Stimulated activated naive B cell treated with anti-CD40 and anti-IgM and Interleukin-4, amounts not matched to agents 10 μg/mL and 1 μg/mL and 100 μg/mL, for 72 hours (primary cell): ENCODE measurements at regions not wholly inside any gene's neighbourhood (a gene's known extent, or its start where the extent isn't known, plus 50 kb on each side); places are given as distances from the start of the nearest gene placed in this dataset.

ENCODE experiments used
- ATAC-seq, 2 donors: fragments of 150-1000 bp; cut with Tn5 transposase; replicated peaks; 2 replicates each; pipeline ENCODE4 v1.10.0; 2021; ENCODE audit warnings: moderate library complexity in 1 of 2
- DNase-seq: peaks from one replicate; pipeline ENCODE4 v3.0.0; 2021
- H3K27ac Mint-ChIP-seq: one replicate; pipeline ENCODE4 v1.8.0; 2022; ENCODE audit warnings: mild to moderate bottlenecking, mixed read lengths
- H3K27me3 Mint-ChIP-seq, 2 donors: one replicate each; pipeline ENCODE4 v1.8.0; 2022; ENCODE audit warnings: mixed read lengths in 2 of 2
- H3K36me3 Mint-ChIP-seq, 2 donors: one replicate each; pipeline ENCODE4 v1.8.0; 2022; ENCODE audit warnings: mixed read lengths in 2 of 2, mild to moderate bottlenecking in 1 of 2
- H3K4me1 Mint-ChIP-seq, 2 donors: one replicate each; pipeline ENCODE4 v1.8.0; 2022; ENCODE audit warnings: mixed read lengths in 2 of 2, mild to moderate bottlenecking in 1 of 2
- H3K4me3 Mint-ChIP-seq, 2 donors: one replicate each; pipeline ENCODE4 v1.8.0; 2022; ENCODE audit warnings: mild to moderate bottlenecking in 2 of 2, mixed read lengths in 2 of 2, moderate library complexity in 1 of 2
- H3K9me3 Mint-ChIP-seq, 2 donors: one replicate each; pipeline ENCODE4 v1.8.0; 2022; ENCODE audit warnings: mixed read lengths in 2 of 2, mild to moderate bottlenecking in 1 of 2

DNA sequence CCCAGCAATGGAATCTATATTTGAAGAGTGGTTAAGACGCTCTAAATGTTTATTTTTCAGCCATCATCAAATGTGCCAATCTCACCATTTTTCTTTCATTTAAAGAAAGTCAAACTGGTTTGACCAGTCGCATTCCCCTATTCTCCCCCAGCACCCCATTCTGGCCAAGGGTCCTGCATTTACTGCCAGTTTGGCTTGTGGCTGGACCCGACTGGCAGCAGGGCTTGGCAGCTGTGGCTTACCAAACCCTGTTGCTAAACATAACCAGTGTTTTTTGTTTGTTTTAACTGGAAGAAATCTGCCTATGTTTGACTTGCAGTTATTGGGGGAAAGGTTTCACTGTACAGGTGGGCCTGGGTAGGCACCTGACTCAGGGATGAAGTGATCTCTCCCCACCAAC, 116.3 kb downstream of the CYP26A1 start:
- no peaks in the 10 kb centered on the region for H3K36me3 Mint-ChIP-seq
- no peak for DNase-seq
- no peak overlapping the region for H3K27ac Mint-ChIP-seq
- no peak for ATAC-seq
- no peaks in the 10 kb centered on the region for H3K4me1 Mint-ChIP-seq
- no peak overlapping the region for H3K4me3 Mint-ChIP-seq
- peaks cover 24 to 33% of the 10 kb centered on the region in 2 donors for H3K27me3 Mint-ChIP-seq
- H3K9me3 Mint-ChIP-seq: no peaks in the 10 kb centered on the region

GRCh38 chr10:93190372-93190771, 116.7 kb downstream of the CYP26A1 start:
- Mint-ChIP-seq H3K27me3 (peaks cover 20 to 29% of the 10 kb centered on the region in 2 donors), H3K36me3 (no peaks in the 10 kb centered on the region), H3K4me1 (no peaks in the 10 kb centered on the region), H3K4me3 (no peak overlapping the region), H3K9me3 (no peaks in the 10 kb centered on the region), H3K27ac (no peak overlapping the region)
- DNase-seq (no peak), ATAC-seq (no peak)

GRCh38 chr10:93193906-93194305, 120.2 kb downstream of the CYP26A1 start:
- DNase-seq (no peak), ATAC-seq (no peak)
- Mint-ChIP-seq H3K27me3 (peaks cover 15 to 30% of the 10 kb centered on the region in 2 donors), H3K9me3 (no peaks in the 10 kb centered on the region), H3K4me1 (peaks cover 10% of the 10 kb centered on the region in 2 donors), H3K36me3 (no peaks in the 10 kb centered on the region), H3K4me3 (no peak overlapping the region), H3K27ac (no peak overlapping the region)

DNA sequence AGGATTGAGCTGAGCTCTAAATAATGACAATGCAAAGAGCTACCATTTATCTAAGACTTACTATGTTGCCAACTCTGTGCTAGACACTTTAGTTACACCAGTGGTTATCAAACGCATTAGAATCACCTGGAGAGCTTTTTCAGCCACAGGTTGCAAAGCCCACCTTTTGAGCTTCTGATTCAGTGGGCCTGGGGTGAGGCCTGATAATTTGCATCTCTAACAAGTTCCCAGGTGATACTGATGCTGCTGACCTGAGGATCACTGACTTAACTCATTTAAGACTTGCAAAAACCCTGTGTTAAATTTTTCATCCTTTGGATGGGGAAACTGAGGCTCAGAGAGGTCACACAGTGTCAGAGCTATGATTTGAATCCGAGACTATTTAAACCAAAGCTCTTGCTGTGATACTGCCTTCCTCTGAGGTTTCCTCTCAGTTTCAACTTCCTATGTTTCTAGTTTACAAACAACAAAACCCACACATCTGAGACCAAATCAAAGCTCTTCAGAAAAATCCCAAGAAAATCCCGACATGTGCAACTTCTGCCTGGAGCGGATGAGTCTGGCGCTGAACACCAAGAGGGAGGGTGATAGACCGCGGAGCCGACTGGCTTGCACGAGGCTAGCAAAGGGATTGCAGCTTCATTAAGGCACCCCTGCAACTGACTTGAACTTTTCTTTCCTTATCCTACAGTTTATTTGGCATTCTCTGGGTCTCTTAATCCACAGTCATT, 124.9 kb downstream of the CYP26A1 start:
- DNase-seq: no peak
- H3K4me1 Mint-ChIP-seq: peaks cover 11 to 17% of the 10 kb centered on the region in 2 donors
- no peaks in the 10 kb centered on the region for H3K9me3 Mint-ChIP-seq
- H3K36me3 Mint-ChIP-seq: no peaks in the 10 kb centered on the region
- H3K4me3 Mint-ChIP-seq: peak overlapping the region; percentile 20 to 71
- H3K27me3 Mint-ChIP-seq: peaks cover 4 to 24% of the 10 kb centered on the region in 2 donors
- peak; percentile 18 to 33 for ATAC-seq
- H3K27ac Mint-ChIP-seq: no peak overlapping the region

- ATAC-seq (peak; percentile 41 to 55), DNase-seq (no peak)
- Mint-ChIP-seq H3K27me3 (peaks cover 4 to 18% of the 10 kb centered on the region in 2 donors), H3K4me1 (peaks cover 11 to 17% of the 10 kb centered on the region in 2 donors), H3K27ac (no peak overlapping the region), H3K4me3 (peak overlapping the region in 1 of 2 donors; percentile 71), H3K36me3 (no peaks in the 10 kb centered on the region), H3K9me3 (no peaks in the 10 kb centered on the region)
These were observed 125.6 kb downstream of the CYP26A1 start for GRCh38 chr10:93199191-93199751.

DNA sequence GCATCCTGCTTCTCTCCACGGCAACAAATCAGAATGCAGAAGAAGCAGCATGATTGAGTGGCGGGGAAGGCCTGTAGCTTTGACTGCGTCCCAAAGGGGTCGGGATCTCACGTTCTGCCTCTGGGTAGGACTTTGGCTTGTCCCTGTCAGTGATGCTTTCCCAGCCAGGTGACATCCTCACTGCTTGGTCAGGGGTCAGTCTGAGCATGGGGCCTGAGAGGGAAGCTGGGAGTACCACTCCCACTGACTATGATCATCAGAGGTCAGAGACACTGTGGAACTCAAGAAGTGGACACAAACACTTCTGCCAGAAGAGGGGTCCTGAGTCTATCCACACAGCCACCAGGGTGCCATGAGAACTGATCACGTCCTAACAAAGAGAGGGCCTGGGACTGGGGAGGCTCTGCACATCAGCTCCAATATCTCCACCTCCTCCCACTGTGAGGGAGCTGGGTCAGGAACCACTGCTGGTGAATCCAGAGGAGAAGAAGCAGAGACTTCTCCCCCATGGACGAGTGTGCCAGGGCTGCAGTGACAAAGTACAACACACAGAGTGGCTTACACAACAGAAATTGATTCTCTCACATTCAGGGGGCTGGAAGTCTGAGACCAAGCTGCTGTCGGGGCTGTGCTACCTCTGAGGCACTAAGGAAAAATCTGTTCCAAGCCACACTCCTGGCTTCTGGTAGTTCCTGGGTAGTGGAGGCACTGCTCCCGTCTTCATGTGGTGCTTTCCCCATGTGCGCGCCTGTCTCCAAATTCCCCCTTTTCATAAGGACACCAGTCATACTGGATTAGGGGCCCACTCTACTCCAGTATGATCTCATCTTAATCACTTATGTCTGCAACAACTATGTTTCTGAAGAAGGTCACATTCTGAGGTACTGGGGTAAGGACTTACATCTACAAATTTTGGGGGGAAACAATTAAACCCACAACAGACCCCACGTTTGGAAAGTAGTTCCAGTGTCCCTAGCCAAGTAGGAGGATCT, 131.1 kb downstream of the CYP26A1 start:
- H3K9me3 Mint-ChIP-seq: no peaks in the 10 kb centered on the region
- ATAC-seq (no peak), DNase-seq (no peak)
- no peak overlapping the region for H3K4me3 Mint-ChIP-seq
- no peak overlapping the region for H3K27ac Mint-ChIP-seq
- no peaks in the 10 kb centered on the region for H3K36me3 Mint-ChIP-seq
- no peaks in the 10 kb centered on the region for H3K4me1 Mint-ChIP-seq
- no peaks in the 10 kb centered on the region for H3K27me3 Mint-ChIP-seq

- H3K9me3 Mint-ChIP-seq: no peaks in the 10 kb centered on the region
- H3K27me3 Mint-ChIP-seq: no peaks in the 10 kb centered on the region
- H3K27ac Mint-ChIP-seq: no peak overlapping the region
- no peaks in the 10 kb centered on the region for H3K36me3 Mint-ChIP-seq
- no peaks in the 10 kb centered on the region for H3K4me1 Mint-ChIP-seq
- no peak overlapping the region for H3K4me3 Mint-ChIP-seq
- ATAC-seq: no peak
- no peak for DNase-seq
These were observed 133.0 kb downstream of the CYP26A1 start for GRCh38 chr10:93206652-93207051.

- ATAC-seq (no peak), DNase-seq (no peak)
- H3K9me3 Mint-ChIP-seq: no peaks in the 10 kb centered on the region
- H3K27me3 Mint-ChIP-seq: no peaks in the 10 kb centered on the region
- H3K36me3 Mint-ChIP-seq: no peaks in the 10 kb centered on the region
- H3K27ac Mint-ChIP-seq: no peak overlapping the region
- H3K4me3 Mint-ChIP-seq: no peak overlapping the region
- H3K4me1 Mint-ChIP-seq: no peaks in the 10 kb centered on the region
These were observed 135.2 kb downstream of the CYP26A1 start for GRCh38 chr10:93208717-93209464.

DNA sequence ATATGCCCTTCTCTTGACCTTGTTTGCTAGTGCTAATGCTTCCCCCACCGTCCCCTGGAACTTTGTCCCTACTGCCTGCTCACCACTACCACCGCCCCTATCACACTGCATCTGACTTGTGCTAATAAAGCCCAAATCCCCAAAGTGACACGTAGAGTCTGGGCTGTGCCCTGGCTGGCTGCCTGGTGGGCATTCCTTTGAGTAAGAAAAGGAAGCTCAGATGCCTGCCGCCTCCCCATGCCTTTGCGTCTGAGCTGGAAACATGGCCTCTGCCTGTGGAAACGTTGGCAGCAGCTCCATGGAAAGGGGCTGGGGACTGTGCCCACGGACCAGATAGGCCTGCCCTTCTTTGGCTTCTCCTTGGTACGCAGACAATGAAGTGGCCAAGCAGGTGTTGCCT, 138.3 kb downstream of the CYP26A1 start:
- Mint-ChIP-seq H3K4me1 (no peaks in the 10 kb centered on the region), H3K4me3 (no peak overlapping the region), H3K36me3 (no peaks in the 10 kb centered on the region), H3K9me3 (no peaks in the 10 kb centered on the region), H3K27ac (no peak overlapping the region), H3K27me3 (no peaks in the 10 kb centered on the region)
- ATAC-seq (no peak), DNase-seq (no peak)

DNA sequence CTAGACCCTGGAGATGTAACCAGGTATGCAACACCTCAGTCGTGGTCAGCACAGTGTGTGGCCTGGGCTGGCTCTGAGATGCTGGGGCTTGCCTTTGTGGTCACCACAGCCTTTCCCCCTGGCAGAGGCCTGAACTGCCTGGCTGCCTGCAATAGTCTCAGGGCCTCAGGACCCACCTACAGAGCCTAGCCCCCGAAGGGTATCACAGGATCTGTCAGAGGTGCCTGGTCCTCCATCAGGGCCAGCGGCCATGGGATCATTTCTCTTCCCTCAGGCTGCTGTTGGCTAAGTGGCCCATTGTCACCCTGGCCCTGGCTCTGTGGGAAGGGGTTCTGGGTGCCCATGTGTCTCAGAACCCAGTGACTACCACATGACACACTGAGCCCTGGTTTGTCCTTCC, 141.6 kb downstream of the CYP26A1 start:
- DNase-seq (no peak), ATAC-seq (no peak)
- no peaks in the 10 kb centered on the region for H3K36me3 Mint-ChIP-seq
- no peaks in the 10 kb centered on the region for H3K9me3 Mint-ChIP-seq
- H3K4me3 Mint-ChIP-seq: no peak overlapping the region
- H3K27me3 Mint-ChIP-seq: no peaks in the 10 kb centered on the region
- no peaks in the 10 kb centered on the region for H3K4me1 Mint-ChIP-seq
- H3K27ac Mint-ChIP-seq: no peak overlapping the region

DNA sequence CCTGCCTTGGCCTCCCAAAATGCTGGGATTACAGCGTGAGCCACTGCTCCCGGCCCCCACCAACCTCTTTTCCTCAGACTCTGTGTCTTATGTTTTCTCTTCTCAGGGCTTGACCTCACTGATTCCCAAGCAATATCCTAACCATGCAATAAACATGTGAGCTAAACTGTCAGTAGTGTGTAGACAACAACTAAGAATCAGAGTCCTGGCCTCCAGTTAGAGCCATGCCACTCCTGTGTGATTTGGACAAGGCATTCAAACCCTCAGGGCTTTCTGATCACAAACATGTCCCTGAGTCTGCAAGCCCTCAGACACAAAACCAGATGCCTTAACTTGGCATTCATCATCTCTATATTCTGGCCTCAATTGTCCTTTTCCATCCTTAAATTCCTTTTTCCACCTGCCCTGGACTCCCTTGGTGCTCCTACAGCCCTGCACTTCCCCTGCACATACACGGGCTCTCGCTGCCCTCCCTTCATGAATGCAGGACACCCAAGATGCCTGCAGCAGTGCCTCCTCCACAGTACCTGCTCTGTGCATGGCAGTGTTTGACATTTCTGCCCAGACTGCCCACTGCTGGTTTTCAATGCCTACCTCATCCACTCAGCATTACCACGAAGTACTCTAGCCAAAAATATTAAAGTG, 142.8 kb downstream of the CYP26A1 start:
- DNase-seq: no peak
- Mint-ChIP-seq H3K9me3 (no peaks in the 10 kb centered on the region), H3K4me3 (no peak overlapping the region), H3K27ac (no peak overlapping the region), H3K27me3 (no peaks in the 10 kb centered on the region), H3K4me1 (no peaks in the 10 kb centered on the region), H3K36me3 (no peaks in the 10 kb centered on the region)
- no peak for ATAC-seq

DNA sequence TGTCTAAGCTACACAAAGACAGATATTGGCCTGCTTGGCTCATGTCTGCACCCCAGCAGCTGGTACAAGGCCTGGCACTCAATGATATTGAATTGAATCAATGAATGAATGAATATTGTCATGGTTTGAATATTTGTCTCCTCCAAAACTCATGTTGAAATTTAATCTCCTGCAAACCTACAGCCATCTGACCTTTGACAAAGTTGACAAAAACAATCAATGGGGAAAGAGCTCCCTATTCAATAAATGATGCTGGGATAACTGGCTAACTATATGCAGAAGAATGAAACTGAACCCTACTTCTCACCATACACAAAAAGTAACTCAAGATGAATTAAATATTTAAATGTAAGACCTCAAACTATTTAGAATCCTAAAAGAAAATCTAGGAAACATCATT, 144.7 kb downstream of the CYP26A1 start:
- H3K27ac Mint-ChIP-seq: no peak overlapping the region
- H3K36me3 Mint-ChIP-seq: no peaks in the 10 kb centered on the region
- H3K27me3 Mint-ChIP-seq: no peaks in the 10 kb centered on the region
- no peak for ATAC-seq
- H3K4me1 Mint-ChIP-seq: no peaks in the 10 kb centered on the region
- no peaks in the 10 kb centered on the region for H3K9me3 Mint-ChIP-seq
- no peak for DNase-seq
- H3K4me3 Mint-ChIP-seq: no peak overlapping the region

DNA sequence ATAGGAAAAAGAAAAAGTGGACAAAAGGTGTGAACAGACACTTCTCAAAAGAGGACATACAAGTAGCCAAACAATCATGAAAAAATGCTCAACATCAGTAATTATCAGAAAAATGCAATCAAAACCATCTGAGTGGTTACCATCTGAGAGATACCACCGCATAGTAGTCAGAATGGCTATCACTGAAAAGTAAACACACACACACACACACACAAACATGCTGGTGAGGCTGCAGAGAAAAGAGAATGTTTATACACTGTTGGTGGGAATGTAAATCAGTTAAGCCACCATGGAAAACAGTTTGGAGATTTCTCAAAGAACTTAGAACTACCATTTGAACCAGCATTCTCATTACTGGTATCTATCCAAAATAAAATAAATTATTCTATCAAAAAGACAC, 145.7 kb downstream of the CYP26A1 start:
- DNase-seq: no peak
- Mint-ChIP-seq H3K4me3 (no peak overlapping the region), H3K27me3 (no peaks in the 10 kb centered on the region), H3K36me3 (no peaks in the 10 kb centered on the region), H3K9me3 (no peaks in the 10 kb centered on the region), H3K4me1 (no peaks in the 10 kb centered on the region), H3K27ac (no peak overlapping the region)
- ATAC-seq: no peak
